GF-D8 (cell line): ENCODE measurements at regions not wholly inside any gene's neighbourhood (a gene's known extent, or its start where the extent isn't known, plus 50 kb on each side); places are given as distances from the start of the nearest gene placed in this dataset.
"Not testable (repeated sequence)": the region's sequence is repeated elsewhere in the genome, so short reads cannot be mapped to it uniquely, and the experiment has no call there.

Experiments
- DNase-seq: peaks from one replicate; lab custom pipeline; 2025; lab: John Stamatoyannopoulos, UW

DNA sequence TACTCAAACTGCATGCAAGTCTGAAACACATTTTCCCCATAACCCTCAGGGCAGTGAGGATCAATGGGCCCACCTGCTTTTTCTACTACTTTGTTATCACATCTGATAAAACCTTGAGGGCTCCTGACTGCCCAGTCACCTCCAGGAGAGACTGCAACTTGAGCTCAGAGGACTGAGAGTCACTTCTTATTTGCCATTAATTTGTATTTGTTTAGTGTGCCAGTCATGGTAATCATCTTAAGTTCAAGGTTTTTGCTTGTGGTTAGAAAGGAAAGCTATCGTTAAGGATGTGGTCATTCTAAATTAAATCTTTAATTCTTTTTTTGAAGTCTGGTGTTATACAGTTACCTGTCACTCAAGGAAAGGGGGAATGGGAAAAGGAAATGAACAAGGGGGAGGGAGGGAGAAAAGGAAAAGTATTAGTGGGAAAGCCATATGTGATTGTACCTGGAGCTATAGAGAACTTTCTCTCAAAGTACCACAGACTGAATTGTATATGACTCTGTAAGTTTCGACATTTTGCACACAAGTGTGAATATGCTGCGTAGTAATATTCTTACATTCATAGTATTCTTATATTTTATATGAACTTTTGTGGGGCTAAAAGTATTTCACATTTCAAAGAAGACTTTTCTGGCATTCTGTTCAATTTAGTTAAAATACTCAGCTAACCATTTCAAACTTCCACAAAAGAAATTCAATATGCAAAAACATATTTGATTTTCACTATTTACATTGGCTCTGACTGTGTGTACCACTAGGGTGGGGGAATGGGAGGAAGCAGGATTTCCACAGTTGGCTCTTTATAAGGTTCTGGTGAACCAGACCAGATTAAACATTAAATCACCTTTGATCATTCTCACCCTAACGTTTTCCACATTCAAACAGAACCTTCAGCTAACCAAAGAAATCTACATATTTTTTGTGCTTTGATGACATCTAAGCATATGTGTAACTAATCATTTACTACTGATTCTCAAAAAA lies 166.5 kb upstream of the ATP11B start:
- no peak for DNase-seq

DNA sequence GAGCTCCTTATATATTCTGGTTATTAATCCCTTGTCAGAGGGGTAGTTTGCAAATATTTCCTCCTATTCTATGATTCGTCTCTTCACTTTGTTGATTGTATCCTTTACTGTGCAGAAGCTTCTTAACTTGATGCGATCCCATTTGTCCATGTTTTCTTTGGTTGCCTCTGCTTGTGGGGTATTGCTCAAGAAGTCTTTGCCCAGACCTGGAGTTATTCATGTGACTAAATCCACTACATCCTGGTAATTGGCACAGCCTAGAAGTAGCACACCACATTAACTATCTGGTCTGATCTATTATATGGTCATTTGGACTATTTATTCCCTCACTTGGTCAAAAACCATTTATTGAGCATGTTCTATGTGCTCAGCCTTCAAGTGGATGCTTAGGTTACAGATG lies 164.8 kb upstream of the ATP11B start:
- no peak for DNase-seq

DNA sequence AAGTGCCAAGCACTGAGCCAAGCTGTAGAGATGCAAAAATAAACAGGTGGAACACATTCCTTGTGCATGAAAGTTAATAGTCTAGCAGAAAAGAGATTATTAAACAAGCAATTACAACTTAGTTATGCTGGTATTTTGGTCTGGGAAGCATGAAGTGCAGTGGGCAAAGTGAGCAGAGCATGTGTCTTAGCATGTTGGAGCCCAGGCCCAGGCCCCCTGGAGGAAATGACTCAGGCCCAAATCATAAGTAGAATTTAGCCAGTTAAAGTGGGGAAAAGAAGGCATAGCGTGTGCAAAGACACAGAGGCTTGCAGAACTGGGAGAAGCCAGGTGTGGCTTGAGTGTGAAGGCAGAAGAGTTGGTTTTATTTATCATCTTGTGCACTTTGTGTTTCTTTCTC lies 163.8 kb upstream of the ATP11B start:
- DNase-seq, result no peak

DNA sequence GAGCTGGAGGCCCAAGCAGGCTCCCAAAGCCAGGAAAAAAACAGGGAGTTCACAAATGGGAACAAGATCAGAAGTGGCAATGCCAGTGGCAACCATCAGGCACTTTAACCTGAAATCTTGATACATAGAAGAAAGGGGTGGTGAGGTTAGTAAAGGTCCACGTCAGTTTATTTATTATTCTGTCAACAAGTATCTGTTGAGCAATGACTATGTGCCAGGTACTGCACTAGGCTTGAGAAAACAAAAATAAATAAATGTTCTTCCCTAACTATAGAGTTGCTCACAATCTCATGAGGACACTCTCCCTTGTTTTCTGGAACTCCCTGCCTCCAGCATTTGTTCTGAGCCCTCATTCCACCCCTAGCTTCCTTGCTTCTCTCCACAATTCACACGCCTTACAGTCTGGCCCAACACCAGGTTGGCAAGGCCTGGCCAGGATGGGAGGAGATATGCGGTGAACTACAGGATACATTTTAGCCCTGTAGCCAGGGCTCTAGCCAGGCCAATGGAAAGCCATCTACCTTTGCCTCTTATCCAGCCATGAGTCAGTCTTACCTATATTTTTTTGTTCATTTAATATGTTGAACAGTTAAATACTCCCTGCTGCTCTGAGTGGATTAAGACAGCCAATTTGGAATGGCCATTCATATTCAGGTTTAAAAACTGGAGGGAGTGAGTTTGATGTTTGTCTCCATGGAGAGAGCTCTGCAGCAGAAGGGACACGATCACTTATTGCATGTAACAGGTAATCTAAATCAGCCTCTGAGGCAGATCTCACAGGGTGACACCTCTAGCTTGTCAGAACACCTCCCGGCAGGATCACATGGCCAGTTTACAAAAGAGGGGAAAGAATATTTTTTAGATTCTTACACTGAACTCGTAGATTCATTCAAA lies 161.9 kb upstream of the ATP11B start:
- DNase-seq, result no peak

DNA sequence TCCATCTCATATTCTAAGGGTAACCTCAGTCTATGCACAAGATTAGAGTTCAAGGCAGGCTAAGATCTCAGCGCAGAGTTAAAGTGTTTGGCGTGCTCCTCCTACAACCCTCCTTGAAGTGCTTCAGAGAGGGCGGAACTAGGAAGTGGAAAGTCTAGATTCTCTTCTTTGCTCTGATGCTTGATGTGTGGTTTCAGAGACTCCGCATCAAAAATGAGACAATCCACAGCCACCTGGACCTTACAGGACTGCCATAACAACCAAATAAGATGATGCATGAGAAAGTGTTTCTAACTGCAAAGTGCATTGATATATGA lies 161.3 kb upstream of the ATP11B start:
- no peak for DNase-seq

DNA sequence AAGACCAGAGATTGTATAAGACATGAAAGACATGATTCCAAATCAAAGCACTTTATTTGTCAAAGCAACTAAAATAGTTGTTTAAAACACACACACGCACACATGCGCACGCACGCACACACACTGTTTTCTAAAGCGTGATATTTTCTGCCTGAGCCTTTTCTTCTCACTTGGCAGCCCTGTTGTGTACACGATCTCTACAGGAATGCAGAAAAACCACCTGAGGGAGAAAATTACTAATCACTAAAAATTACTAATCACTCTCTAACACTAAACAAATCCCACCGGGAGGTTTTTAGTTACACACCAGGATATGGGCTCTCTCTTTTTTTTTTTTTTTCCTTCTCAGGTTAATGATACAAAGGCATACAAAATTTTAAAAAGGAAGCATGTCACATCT lies 160.1 kb upstream of the ATP11B start:
- no peak for DNase-seq

DNA sequence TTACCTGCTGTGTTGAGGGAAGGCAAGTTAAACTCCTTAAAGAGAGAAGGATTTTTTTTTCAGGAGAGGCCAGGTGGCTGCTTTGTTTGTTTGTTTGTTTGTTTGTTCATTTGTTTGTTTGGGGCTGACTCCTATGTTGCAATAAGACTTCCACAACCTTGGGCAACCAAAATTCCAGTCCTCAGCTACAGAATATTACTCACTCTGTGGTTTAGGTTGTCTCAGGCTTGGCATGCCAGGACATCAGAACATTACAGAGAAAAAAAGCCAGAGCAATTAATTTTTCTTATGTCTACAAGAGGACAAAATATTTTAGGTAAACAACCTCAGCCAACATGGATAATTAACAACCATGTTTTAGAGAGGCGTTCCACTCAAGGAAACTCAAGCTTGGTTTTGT lies 156.7 kb upstream of the ATP11B start:
- no peak for DNase-seq

DNA sequence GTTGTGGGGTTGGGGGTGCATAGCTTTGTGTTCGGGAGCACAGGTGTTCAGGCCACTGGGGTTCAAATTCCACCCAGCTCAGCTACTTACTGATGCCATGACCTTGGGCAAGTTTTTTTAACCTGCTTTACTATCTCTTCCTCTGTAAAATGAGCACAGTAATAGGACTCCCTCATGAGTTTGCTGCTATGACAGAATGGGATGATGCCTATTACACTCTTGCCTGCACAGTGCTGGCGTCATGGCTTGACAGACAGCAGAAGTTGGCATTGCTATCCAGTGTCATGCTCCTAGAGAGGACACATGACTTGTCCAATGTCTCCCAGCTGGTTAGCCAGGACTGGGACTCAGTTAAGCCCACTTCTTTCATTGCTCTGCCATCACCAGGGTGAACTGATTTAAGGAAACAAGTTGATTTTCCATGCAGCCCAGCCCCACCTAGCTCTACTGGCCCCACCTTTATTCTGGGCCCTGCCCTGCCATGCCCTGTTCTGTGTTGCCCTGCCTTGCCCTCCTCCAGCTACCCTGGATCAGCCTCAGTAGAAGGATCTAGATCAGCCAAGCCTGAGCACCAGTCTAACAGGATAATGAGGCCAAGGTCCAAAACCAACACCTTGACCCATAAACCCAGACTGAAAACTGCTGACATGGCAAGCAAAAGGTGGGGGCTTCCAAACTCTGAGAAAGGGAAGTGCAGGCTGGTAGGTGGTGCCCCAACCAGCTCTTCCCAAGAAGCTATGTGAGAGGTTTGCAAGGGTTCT lies 155.8 kb upstream of the ATP11B start:
- DNase-seq, result no peak

DNA sequence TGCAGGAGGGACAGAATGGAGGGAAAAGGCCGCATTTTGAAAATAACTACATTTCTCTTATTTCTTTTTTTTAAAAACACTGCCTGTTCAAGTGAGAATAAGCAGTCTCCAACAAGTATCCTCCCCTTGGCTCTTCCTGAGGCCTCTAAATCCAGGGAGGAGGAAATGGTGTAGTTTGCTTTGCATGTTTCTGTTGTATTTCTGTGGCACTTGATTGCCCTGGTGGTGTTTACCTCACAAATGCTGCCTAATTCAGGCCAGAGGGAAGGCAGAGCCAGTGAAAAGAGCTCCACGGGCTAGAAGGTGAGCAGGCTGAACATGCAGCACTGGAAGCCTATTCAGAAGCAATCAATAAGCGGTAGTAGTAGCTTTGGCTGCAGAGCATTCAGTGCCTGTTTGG lies 149.3 kb upstream of the ATP11B start:
- DNase-seq, result no peak

DNA sequence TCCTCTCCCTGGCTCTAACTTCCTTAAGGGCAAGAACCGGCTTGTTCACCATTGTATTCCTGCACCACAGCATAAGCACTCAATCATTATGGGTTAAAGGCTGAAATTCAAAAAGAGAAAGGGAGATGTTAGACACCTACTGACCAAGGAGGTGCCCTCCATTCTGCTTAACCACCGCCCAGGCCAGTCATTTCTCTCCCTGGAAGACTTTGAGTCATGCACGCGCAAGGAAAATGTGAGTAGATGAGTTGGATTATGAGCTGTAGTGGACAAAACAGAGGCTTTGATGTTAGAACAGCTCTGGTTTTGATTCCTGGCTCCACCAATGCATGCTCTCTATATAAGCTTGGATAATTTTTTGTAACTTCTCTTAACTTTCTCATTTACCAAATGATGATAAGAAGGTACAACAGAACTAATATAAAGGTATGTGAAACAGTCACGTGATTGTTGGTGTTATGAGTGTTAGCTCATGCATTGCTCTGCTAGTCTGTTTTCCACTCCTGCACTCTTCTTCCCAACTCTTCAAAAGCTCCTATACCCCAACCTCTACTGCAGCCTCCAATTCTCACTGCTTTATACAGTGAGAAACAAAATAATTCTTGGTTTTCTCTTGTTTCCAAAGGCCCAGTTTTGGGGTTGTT lies 148.4 kb upstream of the ATP11B start:
- DNase-seq, result no peak

DNA sequence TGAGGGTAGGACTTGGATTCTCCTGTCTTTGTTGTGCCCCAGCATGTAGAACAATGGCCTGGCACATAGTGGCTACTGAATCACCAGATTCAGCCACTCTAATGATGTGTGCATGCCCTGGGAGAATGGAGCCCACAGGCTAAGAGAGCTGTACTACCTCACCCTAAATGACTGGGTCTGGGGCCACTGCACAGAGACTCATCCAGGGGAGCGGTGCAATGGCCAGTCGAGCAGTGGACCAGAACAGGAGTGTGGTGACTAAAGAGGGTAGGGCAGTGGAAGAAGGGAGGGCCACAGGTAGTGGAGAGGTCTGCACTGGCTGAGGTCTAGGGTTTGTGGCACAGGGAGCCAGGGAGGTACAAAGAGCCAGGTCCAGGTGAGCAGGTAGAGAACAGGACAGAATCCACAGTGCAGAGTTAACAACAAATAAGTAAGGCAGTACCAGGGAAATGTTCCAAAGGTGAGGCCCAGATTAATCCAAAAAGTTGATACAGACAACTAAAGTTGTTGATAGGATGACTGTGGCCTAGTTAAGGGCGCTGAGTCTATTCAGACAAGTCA lies 142.7 kb upstream of the ATP11B start:
- DNase-seq, result no peak

DNA sequence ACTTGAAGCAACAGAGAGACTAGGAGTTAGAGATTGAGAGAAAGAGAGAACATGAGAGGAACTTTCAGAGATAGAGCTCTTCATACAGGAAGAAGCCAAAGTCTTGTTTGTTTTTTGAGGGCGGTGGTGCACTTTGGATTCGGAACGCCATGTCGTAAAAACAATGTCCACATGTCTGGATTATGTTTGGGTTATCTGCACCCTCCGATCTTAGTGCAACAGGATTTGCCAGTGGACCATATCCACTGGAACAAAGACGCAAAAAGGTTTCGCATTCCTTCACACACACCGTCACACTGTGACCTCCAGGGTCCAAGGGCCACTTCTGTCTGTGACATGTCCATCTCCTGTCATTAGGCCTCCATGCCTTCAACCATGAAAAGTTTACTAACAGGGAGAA lies 141.8 kb upstream of the ATP11B start:
- no peak for DNase-seq

DNA sequence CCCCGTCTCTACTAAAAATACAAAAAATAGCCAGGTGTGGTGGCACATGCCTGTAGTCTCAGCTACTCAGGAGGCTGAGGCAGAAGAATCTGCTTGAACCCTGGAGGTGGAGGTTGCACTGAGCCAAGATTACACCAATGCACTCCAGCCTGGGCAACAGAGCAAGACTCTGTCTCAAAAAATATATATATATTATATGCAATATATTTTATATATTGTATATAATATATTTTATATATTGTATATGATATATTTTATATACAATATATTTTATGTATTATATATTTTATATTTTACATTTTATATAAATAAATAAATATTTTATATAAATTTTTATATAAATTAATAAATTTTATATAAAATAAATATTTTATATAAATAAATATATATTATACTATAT lies 140.2 kb upstream of the ATP11B start:
- DNase-seq, result not testable (repeated sequence)

DNA sequence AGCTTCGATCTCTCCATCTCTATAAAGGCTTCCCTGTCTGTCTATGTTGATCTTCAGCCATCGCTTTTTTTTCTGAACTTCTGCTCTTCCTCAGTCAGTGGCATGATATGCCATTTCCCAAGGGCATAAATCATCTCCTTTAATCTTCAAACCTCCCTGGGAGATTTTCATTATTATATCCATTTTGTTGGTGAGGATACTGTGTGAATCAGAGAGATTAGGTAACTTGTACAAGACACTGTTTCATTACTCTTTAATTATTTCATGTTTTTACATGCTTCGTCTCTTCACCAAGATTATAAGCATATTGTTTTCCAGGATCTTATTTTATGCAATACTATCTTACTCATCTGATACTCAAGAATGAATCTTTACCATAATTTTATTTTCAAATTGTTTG lies 124.8 kb upstream of the ATP11B start:
- no peak for DNase-seq

DNA sequence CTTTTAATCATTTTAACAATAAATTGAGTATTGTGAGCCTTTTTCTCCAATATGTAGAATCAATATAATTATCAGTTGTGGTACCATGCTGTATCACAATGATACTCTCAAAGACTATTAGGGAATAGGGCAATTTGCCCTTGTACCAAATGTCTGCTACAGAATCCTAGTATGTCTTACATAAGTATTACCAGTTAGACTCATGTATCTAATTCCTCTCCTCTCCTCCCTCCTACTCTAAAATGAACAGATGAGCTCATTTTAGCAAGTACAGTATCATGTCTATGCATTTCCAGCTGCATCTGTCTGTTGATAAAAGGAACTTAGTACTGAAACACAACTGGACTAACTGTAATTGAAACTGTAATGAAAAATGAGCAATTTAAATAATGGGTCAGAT lies 124.3 kb upstream of the ATP11B start:
- no peak for DNase-seq

DNA sequence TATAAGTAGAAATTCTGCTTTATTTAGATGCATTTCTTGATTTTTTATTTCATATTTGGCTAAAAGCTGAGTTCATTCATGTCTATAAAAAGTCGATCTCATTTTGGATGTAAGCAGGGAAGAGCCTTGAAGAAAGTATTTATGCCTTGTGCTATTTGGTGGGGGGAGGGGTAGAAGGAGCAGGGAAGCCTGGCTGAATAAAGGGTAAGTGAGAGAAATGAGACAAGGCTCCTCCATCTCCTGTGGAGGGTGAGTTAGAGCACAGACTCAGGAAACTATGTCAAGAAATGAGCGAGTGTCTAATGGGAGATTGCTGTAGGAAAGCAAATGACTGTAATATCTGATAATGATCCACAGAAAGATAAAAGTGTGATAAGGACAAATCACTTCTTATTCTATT lies 121.8 kb upstream of the ATP11B start:
- DNase-seq, result no peak

DNA sequence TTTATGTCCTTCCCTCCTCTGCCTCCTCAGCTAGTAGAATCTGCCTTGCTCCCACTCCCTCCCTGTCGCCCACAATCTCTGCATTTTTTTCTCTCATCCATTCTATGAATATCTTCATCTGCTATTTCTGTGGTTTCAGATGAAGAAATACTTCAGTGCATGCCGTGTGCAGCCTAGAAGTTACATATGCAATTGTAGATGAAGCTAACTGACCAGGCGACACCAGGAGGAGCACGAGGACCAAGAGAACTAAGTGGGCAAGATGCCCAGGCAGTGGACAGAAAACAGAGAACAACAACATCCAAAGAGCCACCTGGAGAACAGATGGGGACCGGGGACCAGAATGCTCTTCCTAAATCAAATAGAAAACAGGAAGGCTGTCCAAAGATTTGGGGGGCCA lies 121.4 kb upstream of the ATP11B start:
- DNase-seq, result no peak

DNA sequence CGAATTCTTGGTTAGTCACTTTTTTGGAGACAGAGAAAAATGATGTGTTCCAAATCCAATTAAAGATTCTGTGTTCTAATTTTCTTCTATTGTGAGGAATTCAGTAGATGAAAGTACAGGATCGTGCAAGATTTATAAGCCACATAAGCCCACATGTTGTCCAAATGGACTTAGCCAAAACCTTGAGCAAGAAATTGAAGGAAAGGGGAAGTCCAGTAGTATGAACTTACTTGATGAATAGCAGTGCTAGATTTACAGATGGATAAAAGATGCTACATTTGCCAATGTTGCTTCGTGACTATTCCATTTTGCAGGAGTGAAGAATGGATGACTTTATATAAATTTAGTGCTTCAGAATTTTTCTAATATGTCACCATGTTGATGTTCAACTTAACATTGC lies 120.0 kb upstream of the ATP11B start:
- DNase-seq, result no peak

DNA sequence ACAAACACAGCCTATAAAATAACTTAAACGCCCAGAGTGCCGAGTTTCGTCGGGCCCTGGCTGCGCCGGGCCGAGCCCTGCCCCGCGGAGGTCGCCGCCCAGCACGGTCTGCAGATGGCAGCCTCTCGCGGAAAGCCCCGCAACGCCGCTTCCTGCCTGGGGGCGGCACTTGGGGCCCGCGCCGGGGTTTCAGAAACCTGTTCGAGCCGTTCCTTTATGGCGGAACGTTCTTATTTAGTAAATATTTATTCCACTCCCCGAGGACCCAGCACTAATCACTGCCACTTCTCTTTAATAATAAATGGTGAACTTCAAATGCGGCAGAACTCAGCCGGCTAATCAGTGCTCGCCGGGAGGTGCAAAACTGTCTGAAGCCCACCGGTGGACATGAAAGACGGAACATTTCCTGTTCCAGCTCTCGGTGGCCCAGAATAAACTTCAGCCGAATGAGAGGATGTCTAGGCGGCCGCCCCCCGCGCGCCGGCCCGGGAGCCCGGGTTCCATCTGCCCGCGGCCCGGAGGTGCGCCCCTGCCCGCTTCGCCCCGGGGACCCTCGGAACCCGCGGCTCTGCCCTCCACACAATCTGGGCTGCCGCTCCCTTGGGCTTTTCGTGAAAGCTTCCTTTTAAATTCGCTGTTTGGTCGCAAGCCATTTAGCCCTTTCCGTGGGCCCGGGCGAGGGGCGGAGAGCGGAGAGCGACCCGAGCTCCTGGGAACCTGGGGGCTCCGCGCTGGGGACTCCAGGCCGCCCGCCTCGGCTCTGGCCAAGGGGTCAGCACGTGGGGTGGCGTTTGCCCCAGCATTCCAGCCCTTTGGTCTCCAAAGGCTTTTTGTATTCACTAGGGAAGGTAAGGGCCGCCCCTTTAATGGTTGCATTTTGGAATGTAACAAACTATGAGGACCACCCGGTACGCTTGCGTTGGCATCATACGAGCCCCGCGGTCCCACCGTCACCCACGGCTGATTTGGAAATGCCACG lies 110.8 kb upstream of the ATP11B start:
- no peak for DNase-seq

DNA sequence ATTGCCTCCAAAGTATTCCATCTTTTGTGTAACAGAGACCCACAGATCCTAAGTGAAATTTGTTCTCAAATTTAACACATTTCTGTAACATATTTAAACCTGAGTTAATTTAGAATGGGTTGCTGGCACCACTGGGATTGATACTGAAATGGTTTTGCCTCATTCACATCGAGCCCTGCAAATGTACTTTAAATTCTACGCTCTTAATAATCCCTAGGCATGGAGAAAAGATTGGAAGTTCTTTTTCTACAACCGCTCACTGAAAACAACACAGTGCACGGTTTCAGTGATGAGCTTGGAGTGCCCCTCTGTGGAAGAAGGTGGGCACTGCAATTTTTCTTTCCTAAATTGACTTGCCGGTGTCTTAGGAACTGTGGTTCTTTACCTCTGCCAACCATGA lies 109.9 kb upstream of the ATP11B start:
- no peak for DNase-seq
